Liver (tissue), 8 donors: ENCODE measurements at regions not wholly inside any gene's neighbourhood (a gene's known extent, or its start where the extent isn't known, plus 50 kb on each side); places are given as distances from the start of the nearest gene placed in this dataset.
"Not testable (repeated sequence)": the region's sequence is repeated elsewhere in the genome, so short reads cannot be mapped to it uniquely, and the experiment has no call there.

Experiments
- DNase-seq: peaks from one replicate; pipeline ENCODE4 v3.0.0-alpha.2; 2017; ENCODE audit warnings: low spot score
- H3K27ac ChIP-seq, 2 donors: one replicate each; pipeline ENCODE4 v1.7.0; 2013; ENCODE audit warnings: inconsistent platforms in 2 of 2, low read length in 2 of 2, control low read depth in 1 of 2, low read depth in 1 of 2, mild to moderate bottlenecking in 1 of 2
- H3K27me3 ChIP-seq, 4 donors: one replicate each; pipeline versions ENCODE4 v1.6.1 to v1.7.0; 2013; ENCODE audit warnings: low read length in 3 of 4, inconsistent platforms in 1 of 4, mild to moderate bottlenecking in 1 of 4, moderate library complexity in 1 of 4; ENCODE audit not compliant: control insufficient read depth in 4 of 4, insufficient read depth in 4 of 4
- H3K36me3 ChIP-seq, 4 donors: one replicate each; pipeline versions ENCODE4 v1.6.1 to v1.7.0; 2013; ENCODE audit warnings: low read length in 3 of 4, mild to moderate bottlenecking in 3 of 4, low read depth in 1 of 4, moderate library complexity in 1 of 4; ENCODE audit not compliant: control insufficient read depth in 4 of 4, insufficient read depth in 3 of 4
- H3K4me1 ChIP-seq, 4 donors: one replicate each; pipeline versions ENCODE4 v1.6.1 to v1.7.0; 2013; ENCODE audit warnings: low read length in 3 of 4, mild to moderate bottlenecking in 3 of 4, moderate library complexity in 1 of 4; ENCODE audit not compliant: control insufficient read depth in 4 of 4, insufficient read depth in 4 of 4
- H3K4me3 ChIP-seq, 3 donors: one replicate each; pipeline versions ENCODE4 v1.6.1 to v1.7.0; 2013; ENCODE audit warnings: low read length in 3 of 3, control low read depth in 1 of 3, low read depth in 1 of 3, mild to moderate bottlenecking in 1 of 3
- H3K9ac ChIP-seq, 2 donors: one replicate each; pipeline ENCODE4 v1.7.0; 2013; ENCODE audit warnings: low read length in 2 of 2, mild to moderate bottlenecking in 2 of 2, moderate library complexity in 2 of 2, control low read depth in 1 of 2, low read depth in 1 of 2
- H3K9me3 ChIP-seq, 4 donors: one replicate each; pipeline versions ENCODE4 v1.6.1 to v1.7.0; 2013; ENCODE audit warnings: low read length in 3 of 4; ENCODE audit not compliant: control insufficient read depth in 4 of 4
- ATF3 ChIP-seq: IDR thresholded peaks from 2 replicates; pipeline ENCODE4 v1.6.1; 2016; ENCODE audit warnings: antibody characterized with exemption
- CTCF ChIP-seq: fragments of 150-350 bp; IDR thresholded peaks from 2 replicates; pipeline ENCODE4 v1.5.1; 2017; ENCODE audit warnings: improper control_type of control experiment, low read depth, low read length; ENCODE audit not compliant: missing input control
- EGR1 ChIP-seq, 2 donors: IDR thresholded peaks; 2 replicates each; pipeline ENCODE4 v1.6.1; 2016 to 2018; ENCODE audit warnings: antibody characterized with exemption in 2 of 2, low read depth in 2 of 2
- FOXA2 ChIP-seq: IDR thresholded peaks from 2 replicates; pipeline ENCODE4 v1.6.1; 2016; ENCODE audit warnings: antibody characterized with exemption
- HNF4A ChIP-seq, 2 donors: conservative IDR thresholded peaks; 2 replicates each; pipeline ENCODE4 v1.6.1; 2016; ENCODE audit warnings: antibody characterized with exemption in 2 of 2, mild to moderate bottlenecking in 2 of 2
- HNF4G ChIP-seq: IDR thresholded peaks from 2 replicates; pipeline ENCODE4 v1.6.1; 2016; ENCODE audit warnings: antibody characterized with exemption
- NR2F2 ChIP-seq: IDR thresholded peaks from 2 replicates; pipeline ENCODE4 v1.6.1; 2016; ENCODE audit warnings: antibody characterized with exemption
- REST ChIP-seq: IDR thresholded peaks from 2 replicates; pipeline ENCODE4 v1.6.1; 2016; ENCODE audit warnings: antibody characterized with exemption, mild to moderate bottlenecking
- RXRA ChIP-seq, 2 donors: IDR thresholded peaks; 2 replicates each; pipeline ENCODE4 v1.6.1; 2017 to 2018; ENCODE audit warnings: antibody characterized with exemption in 2 of 2, mild to moderate bottlenecking in 1 of 2
- SP1 ChIP-seq: IDR thresholded peaks from 2 replicates; pipeline ENCODE4 v1.6.1; 2018; ENCODE audit warnings: antibody characterized with exemption, mild to moderate bottlenecking
- TAF1 ChIP-seq: conservative IDR thresholded peaks from 2 replicates; pipeline ENCODE4 v1.6.1; 2016; ENCODE audit warnings: antibody characterized with exemption, mild to moderate bottlenecking
- YY1 ChIP-seq: IDR thresholded peaks from 2 replicates; pipeline ENCODE4 v1.6.1; 2016; ENCODE audit warnings: antibody characterized with exemption, mild to moderate bottlenecking
- whole genome bisulfite sequencing: extraction: QIAGEN DNeasy Blood & Tissue Kit; methylation state at CpG from one replicate; pipeline ENCODE4 v1.1.7; 2013; 5-methylcytosine and 5-hydroxymethylcytosine counted together
- donor health status: healthy.
- donor health status: healthy.
- donor health status: healthy.
- donor health status: healthy.
- donor health status: healthy.

GRCh38 chr3:98680723-98681122 is 82.4 kb upstream of the ST3GAL6 start (continued):
- TF ChIP-seq REST (no peak), NR2F2 (no peak), FOXA2 (no peak), CTCF (no peak), TAF1 (no peak), RXRA (IDR thresholded peaks at IDR 0.05) (no peak), SP1 (no peak), HNF4A (conservative IDR thresholded peaks at IDR 0.05) (no peak)

GRCh38 chr3:98681486-98681885 is 81.7 kb upstream of the ST3GAL6 start:
- TF ChIP-seq YY1 (no peak), SP1 (no peak), EGR1 (IDR thresholded peaks at IDR 0.05; ENCODE audit: low read depth in 2 of 2) (no peak), HNF4A (conservative IDR thresholded peaks at IDR 0.05) (no peak), HNF4G (no peak), CTCF (no peak), ATF3 (no peak)
- Histone ChIP-seq H3K9ac (no peak overlapping the region), H3K27me3 (no peaks in the 10 kb centered on the region), H3K27ac (no peak overlapping the region), H3K4me1 (no peaks in the 10 kb centered on the region), H3K4me3 (no peak overlapping the region), H3K9me3 (no peaks in the 10 kb centered on the region), H3K36me3 (no peaks in the 10 kb centered on the region)
- 90% methylated on average over 7 of the region's 7 CpGs for WGBS
- no peak for DNase-seq

- H3K27me3 ChIP-seq, H3K27ac ChIP-seq, H3K4me3 ChIP-seq, H3K9ac ChIP-seq, H3K9me3 ChIP-seq, H3K36me3 ChIP-seq, DNase-seq, H3K4me1 ChIP-seq: not testable (repeated sequence)
- WGBS = 85% methylated on average over 6 of the region's 6 CpGs
Measured at GRCh38 chr3:98682391-98682790, 80.7 kb upstream of the ST3GAL6 start.
